HCT116 (cell line): ENCODE measurements at regions not wholly inside any gene's neighbourhood (a gene's known extent, or its start where the extent isn't known, plus 50 kb on each side); places are given as distances from the start of the nearest gene placed in this dataset.

ENCODE experiments used
- ATAC-seq: fragments of 200-7000 bp; cut with Tn5 transposase; 2 replicates; pipeline ENCODE4 v1.9.1; 2020; ENCODE audit warnings: mild to moderate bottlenecking, moderate library complexity
- BruUV-seq: library from RNA; stranded (reverse); fragments of 400-500 nt; replicated peaks from 2 replicates; lab custom pipeline; 2021; lab: Mats Ljungman, UMichigan
- CTCF ChIA-PET: fragments of 300-600 bp; sonication (Branson Sonifier 250); formaldehyde crosslinking; loops from one replicate; lab custom pipeline; 2021; ENCODE audit warnings: antibody characterized with exemption; lab: Charles Lee
- POLR2A ChIA-PET: fragments of 300-600, 350-600 bp; sonication (Branson Sonifier 250); formaldehyde crosslinking; loops from one replicate; lab custom pipeline; 2021; ENCODE audit warnings: antibody characterized with exemption; lab: Charles Lee
- RAD21 ChIA-PET, 2 experiments: fragments of 300-600 bp; sonication (Branson Sonifier 250); formaldehyde crosslinking; loops; one replicate each; lab custom pipeline; 2023; ENCODE audit warnings: low total read pairs in 2 of 2; ENCODE audit not compliant: uncharacterized antibody in 2 of 2, unreplicated experiment in 2 of 2, low non-redundant PET in 1 of 2; lab: Charles Lee
- DNase-seq: peaks from one replicate; pipeline ENCODE4 v3.0.0-alpha.2; 2010; ENCODE audit warnings: low read depth, low spot score
- H2AFZ ChIP-seq: fragments of 200-600 bp; shearing (Covaris generic), sonication (generic); 2 replicates; pipeline ENCODE4 v1.6.1; 2017; ENCODE audit warnings: low read depth, mixed run types, mixed read lengths, antibody characterized with exemption, low read length; ENCODE audit not compliant: poor library complexity, severe bottlenecking
- H3K27ac ChIP-seq: 2 replicates; pipeline ENCODE4 v1.5.1; 2012; ENCODE audit warnings: low read depth, low read length
- H3K27me3 ChIP-seq: fragments of 200-600 bp; sonication (generic); 2 replicates; pipeline ENCODE4 v1.6.1; 2016; ENCODE audit warnings: mixed run types, low read length, mixed read lengths; ENCODE audit not compliant: insufficient read depth
- H3K36me3 ChIP-seq, 2 experiments: fragments of 200-500 bp in 1 of 2; fragments of 200-600 bp in 1 of 2; sonication (Bioruptor generic) in 1 of 2; sonication (generic) in 1 of 2; 2 replicates each; pipeline versions ENCODE4 v1.5.1 to v1.6.1; 2014 to 2016; ENCODE audit warnings: low read length in 2 of 2, inconsistent platforms in 1 of 2, mixed read lengths in 1 of 2, mixed run types in 1 of 2; ENCODE audit not compliant: insufficient read depth in 2 of 2, control insufficient read depth in 1 of 2
- H3K4me1 ChIP-seq, 2 experiments: fragments of 200-600 bp in 1 of 2; sonication (generic) in 1 of 2; 2 replicates each; pipeline versions ENCODE4 v1.5.1 to v1.6.1; 2012 to 2017; ENCODE audit warnings: low read length in 2 of 2, inconsistent platforms in 1 of 2, mild to moderate bottlenecking in 1 of 2, mixed read lengths in 1 of 2, mixed run types in 1 of 2, moderate library complexity in 1 of 2; ENCODE audit not compliant: insufficient read depth in 2 of 2, control insufficient read depth in 1 of 2
- H3K4me2 ChIP-seq: fragments of 200-600 bp; sonication (generic); 2 replicates; pipeline ENCODE4 v1.6.1; 2017; ENCODE audit warnings: mixed run types, low read length, mixed read lengths
- H3K4me3 ChIP-seq, 2 experiments: fragments of 200-600 bp in 1 of 2; sonication (generic) in 1 of 2; replicated peaks in 1 of 2; 2 replicates each; pipeline ENCODE4 v1.5.1; 2011 to 2016; ENCODE audit warnings: low read length in 2 of 2, control low read depth in 1 of 2, low read depth in 1 of 2, mild to moderate bottlenecking in 1 of 2, mixed read lengths in 1 of 2, mixed run types in 1 of 2
- H3K79me2 ChIP-seq: fragments of 200-600 bp; sonication (generic); 2 replicates; pipeline ENCODE4 v1.6.1; 2017; ENCODE audit warnings: mild to moderate bottlenecking, mixed run types, low read length, moderate library complexity, mixed read lengths; ENCODE audit not compliant: insufficient read depth
- H3K9ac ChIP-seq: fragments of 200-600 bp; sonication (generic); 2 replicates; pipeline ENCODE4 v1.6.1; 2016; ENCODE audit warnings: low read length, mixed read lengths
- H3K9me2 ChIP-seq: fragments of 200-600 bp; sonication (generic), shearing (Covaris generic); 2 replicates; pipeline ENCODE4 v1.6.1; 2017; ENCODE audit warnings: mixed run types, mild to moderate bottlenecking, moderate library complexity; ENCODE audit not compliant: insufficient read depth
- H3K9me3 ChIP-seq, 2 experiments: fragments of 200-500 bp in 1 of 2; fragments of 200-600 bp in 1 of 2; sonication (Bioruptor generic) in 1 of 2; sonication (generic) in 1 of 2; 2 replicates each; pipeline ENCODE4 v1.6.1; 2014 to 2017; ENCODE audit warnings: low read length in 2 of 2, mixed read lengths in 2 of 2, inconsistent platforms in 1 of 2, low read depth in 1 of 2, mild to moderate bottlenecking in 1 of 2, mixed run types in 1 of 2, moderate library complexity in 1 of 2; ENCODE audit not compliant: control insufficient read depth in 1 of 2, insufficient read depth in 1 of 2
- H4K20me1 ChIP-seq: fragments of 200-600 bp; sonication (generic), shearing (Covaris generic); 2 replicates; pipeline ENCODE4 v1.6.1; 2017; ENCODE audit warnings: mixed run types, mild to moderate bottlenecking, moderate library complexity; ENCODE audit not compliant: insufficient read depth
- CBX3 ChIP-seq: IDR thresholded peaks from 2 replicates; pipeline ENCODE4 v1.6.1; 2012; ENCODE audit warnings: low read depth
- CTCF ChIP-seq, 3 experiments: fragments of 200-600 bp in 1 of 3; sonication (generic) in 1 of 3; IDR thresholded peaks in 2 of 3; conservative IDR thresholded peaks in 1 of 3; 2 replicates each; pipeline ENCODE4 v1.5.1; 2012 to 2017; ENCODE audit warnings: low read depth in 2 of 3, low read length in 2 of 3, antibody characterized with exemption in 1 of 3, borderline replicate concordance in 1 of 3, control low read depth in 1 of 3, mild to moderate bottlenecking in 1 of 3, mixed read lengths in 1 of 3, mixed run types in 1 of 3, moderate library complexity in 1 of 3; ENCODE audit not compliant: insufficient read depth in 1 of 3
- ELF1 ChIP-seq: IDR thresholded peaks from 2 replicates; pipeline ENCODE4 v1.6.1; 2012; ENCODE audit warnings: low read depth, borderline replicate concordance
- FOSL1 ChIP-seq: IDR thresholded peaks from 2 replicates; pipeline ENCODE4 v1.6.1; 2012; ENCODE audit warnings: low read depth
- POLR2AphosphoS5 ChIP-seq: IDR thresholded peaks from 2 replicates; pipeline ENCODE4 v1.6.1; 2011; ENCODE audit warnings: mild to moderate bottlenecking, low read depth, low read length, moderate library complexity
- REST ChIP-seq: IDR thresholded peaks from 2 replicates; pipeline ENCODE4 v1.6.1; 2012; ENCODE audit warnings: low read depth
- SRF ChIP-seq: IDR thresholded peaks from 2 replicates; pipeline ENCODE4 v1.6.1; 2012; ENCODE audit warnings: low read depth
- TCF7L2 ChIP-seq: IDR thresholded peaks from 2 replicates; pipeline ENCODE4 v1.7.0; 2011; ENCODE audit warnings: borderline replicate concordance, inconsistent platforms; ENCODE audit not compliant: insufficient read depth, insufficient read length; ENCODE audit errors: extremely low read depth
- ZNF274 ChIP-seq: fragments of 200-500 bp; sonication (Bioruptor generic); IDR thresholded peaks from 2 replicates; pipeline ENCODE4 v1.6.1; 2014; ENCODE audit warnings: mild to moderate bottlenecking, low read depth, low read length, inconsistent platforms
- intact Hi-C: fragments of 100-400 bp; cut with micrococcal nuclease; formaldehyde crosslinking; loops from 2 replicates; pipeline ENCODE4 v1.10.0; 2022

GRCh38 chr4:140809676-140810075 is 53.5 kb upstream of the TBC1D9 start:
- no peak for TF ChIP-seq ELF1
- TF ChIP-seq TCF7L2: no peak
- TF ChIP-seq CTCF (IDR thresholded peaks at IDR 0.05 in 2 of 3, conservative IDR thresholded peaks at IDR 0.05 in 1 of 3; ENCODE audit: borderline replicate concordance in 1 of 3, insufficient read depth in 1 of 3, low read depth in 2 of 3, low read length in 2 of 3): no peak
- TF ChIP-seq FOSL1: no peak
- TF ChIP-seq CBX3: no peak
- TF ChIP-seq POLR2AphosphoS5: no peak
- TF ChIP-seq ZNF274: no peak
- TF ChIP-seq SRF: no peak
- Histone ChIP-seq H3K36me3 (no peaks in the 10 kb centered on the region), H3K27ac (no peak overlapping the region), H3K4me2 (no peak overlapping the region), H3K4me1 (no peaks in the 10 kb centered on the region), H3K79me2 (no peaks in the 10 kb centered on the region), H3K27me3 (no peaks in the 10 kb centered on the region), H2AFZ (no peak overlapping the region), H3K4me3 (no peak overlapping the region), H3K9me3 (no peaks in the 10 kb centered on the region), H3K9ac (no peak overlapping the region), H4K20me1 (no peaks in the 10 kb centered on the region), H3K9me2 (no peaks in the 10 kb centered on the region)
- ChIA-PET RAD21 (no interaction called here), POLR2A (no interaction called here), CTCF (interaction anchor here (0.6 kb wide), 1 partner anchor 477 kb away, joined by 3 read pairs; no protein-coding TSS in a partner anchor)
- intact Hi-C loops: no loop called here
- DNase-seq: no peak
- BruUV-seq: no TSS peak
- no peak for ATAC-seq

- ChIA-PET RAD21 (no interaction called here), CTCF (no interaction called here)
- no peak for ATAC-seq
Measured at GRCh38 chr4:140808256-140808655, 52.1 kb upstream of the TBC1D9 start.

More at GRCh38 chr4:140808256-140808655, 52.1 kb upstream of the TBC1D9 start:
- H3K36me3 ChIP-seq: no peaks in the 10 kb centered on the region
- H2AFZ ChIP-seq: no peak overlapping the region
- POLR2A ChIA-PET: no interaction called here
- no peak overlapping the region for H3K9ac ChIP-seq
- H3K27me3 ChIP-seq: no peaks in the 10 kb centered on the region
- no peak overlapping the region for H3K27ac ChIP-seq
- TF ChIP-seq REST: no peak
- intact Hi-C loops: no loop called here
- H3K4me1 ChIP-seq: no peaks in the 10 kb centered on the region
- DNase-seq: no peak
- H3K9me2 ChIP-seq: no peaks in the 10 kb centered on the region
- H4K20me1 ChIP-seq: no peaks in the 10 kb centered on the region
- no peak overlapping the region for H3K4me3 ChIP-seq
- no peak overlapping the region for H3K4me2 ChIP-seq
- no peaks in the 10 kb centered on the region for H3K9me3 ChIP-seq
- no TSS peak for BruUV-seq
- H3K79me2 ChIP-seq: no peaks in the 10 kb centered on the region
